Stimulated activated CD4-positive, alpha-beta T cell treated with anti-CD3 and anti-CD28 coated beads, Interleukin-15, amount 100 ng/mL, for 1 hour (primary cell): ENCODE measurements at regions not wholly inside any gene's neighbourhood (a gene's known extent, or its start where the extent isn't known, plus 50 kb on each side); places are given as distances from the start of the nearest gene placed in this dataset.

Experiments
- DNase-seq, 2 donors: peaks; one replicate each; pipeline ENCODE4 v3.0.0-alpha.2; 2020; ENCODE audit warnings: low read depth in 1 of 2, low spot score in 1 of 2

- DNase-seq = no peak
Observed at GRCh38 chr2:220460257-220460985, 833.0 kb downstream of the SLC4A3 start.

DNA sequence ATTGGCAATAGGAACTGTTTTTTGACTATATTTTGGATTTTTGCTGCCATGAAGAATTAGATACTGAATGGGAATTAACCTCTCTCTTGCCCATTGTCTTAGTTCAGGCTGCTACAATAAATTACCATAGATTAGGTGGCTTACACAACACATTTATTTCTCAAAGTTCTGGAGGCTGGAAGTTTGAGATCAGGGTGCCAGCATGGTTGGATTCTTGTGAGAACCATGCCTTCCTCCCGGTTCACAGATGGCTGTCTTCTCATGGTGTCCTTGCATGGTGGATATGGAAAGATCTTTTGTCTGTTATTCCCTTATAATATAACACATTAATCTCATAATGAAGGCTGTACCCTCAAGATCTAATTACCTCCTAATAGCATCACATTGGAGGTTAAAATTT, 836.4 kb downstream of the SLC4A3 start:
- no peak for DNase-seq

GRCh38 chr2:220465700-220466099, 838.3 kb downstream of the SLC4A3 start:
- DNase-seq = no peak

- DNase-seq = no peak
Observed at GRCh38 chr2:220466251-220466691, 838.8 kb downstream of the SLC4A3 start.

DNA sequence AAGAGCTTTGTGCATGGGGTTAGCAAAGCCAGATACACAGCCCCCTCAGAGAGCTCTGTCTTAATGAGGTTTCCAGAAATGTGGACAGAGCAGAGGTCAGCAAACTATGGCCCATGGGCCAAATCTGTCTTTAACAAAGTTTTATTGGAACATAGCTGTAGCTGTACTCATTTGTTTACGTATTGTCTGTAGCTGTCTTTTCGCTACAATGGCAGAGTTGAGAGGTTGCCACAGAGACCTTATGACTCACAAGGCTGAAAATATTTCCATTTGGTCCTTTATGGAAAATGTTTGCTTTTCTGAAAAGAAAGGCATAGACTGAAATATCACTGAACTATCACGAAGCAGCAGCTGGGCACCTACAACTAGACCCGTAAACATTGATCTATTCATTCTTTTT, 841.8 kb downstream of the SLC4A3 start:
- no peak for DNase-seq

DNA sequence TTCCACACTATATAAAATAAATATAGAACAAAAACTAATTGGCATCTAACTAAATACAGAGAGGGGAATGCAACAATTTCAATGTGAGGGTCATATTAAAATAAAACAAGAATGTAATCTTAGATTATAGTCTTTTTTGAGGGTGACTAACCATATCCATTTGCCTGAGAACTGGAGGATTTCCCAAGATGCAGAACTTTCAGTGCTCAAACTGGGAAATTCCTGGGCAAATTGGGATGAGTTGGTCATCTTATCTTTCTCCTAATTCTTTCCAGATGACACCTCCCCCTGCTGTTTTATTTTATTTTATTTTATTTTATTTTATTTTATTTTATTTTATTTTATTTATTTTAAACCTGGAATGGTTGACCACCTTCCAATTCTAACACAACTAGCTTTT, 846.2 kb downstream of the SLC4A3 start:
- no peak for DNase-seq

DNA sequence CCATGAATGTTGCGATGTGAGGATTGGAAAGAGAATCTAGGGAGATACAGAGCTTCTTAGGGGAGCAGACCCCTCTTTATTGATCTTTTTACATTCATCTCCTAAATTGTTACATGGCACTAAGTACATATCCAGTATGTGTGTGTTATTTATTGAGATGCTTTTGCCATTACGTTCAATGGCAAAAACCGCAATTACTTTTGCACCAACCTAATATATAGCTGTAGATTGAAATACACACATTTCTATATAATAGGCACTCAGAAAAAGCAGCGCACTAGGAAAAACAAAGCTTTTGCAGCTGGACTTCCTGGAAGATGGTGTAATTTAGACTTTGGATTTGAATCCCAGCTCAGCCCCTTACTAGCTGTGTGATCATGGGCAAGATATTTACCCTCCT, 849.4 kb downstream of the SLC4A3 start:
- no peak for DNase-seq

- DNase-seq = no peak
Observed at GRCh38 chr2:220478305-220479058, 851.1 kb downstream of the SLC4A3 start.

DNA sequence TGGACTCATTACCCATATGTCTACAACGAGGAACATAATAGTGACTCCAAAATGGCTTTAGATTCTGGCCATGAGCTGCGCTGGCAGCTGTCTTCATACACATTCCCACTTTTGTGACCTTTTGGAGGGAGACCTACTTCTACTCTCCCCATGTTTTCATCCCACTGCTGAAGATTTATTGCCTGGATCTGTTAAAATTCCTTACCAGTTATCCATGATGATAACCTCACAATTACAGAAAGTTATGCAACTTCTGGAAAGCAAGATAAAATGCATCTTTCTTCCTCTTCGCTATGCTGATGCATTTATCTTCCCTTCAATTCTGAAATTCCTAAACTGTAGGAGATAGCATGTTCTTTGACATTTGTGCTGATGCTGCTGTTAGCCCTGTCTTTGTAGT, 855.3 kb downstream of the SLC4A3 start:
- no peak for DNase-seq

DNA sequence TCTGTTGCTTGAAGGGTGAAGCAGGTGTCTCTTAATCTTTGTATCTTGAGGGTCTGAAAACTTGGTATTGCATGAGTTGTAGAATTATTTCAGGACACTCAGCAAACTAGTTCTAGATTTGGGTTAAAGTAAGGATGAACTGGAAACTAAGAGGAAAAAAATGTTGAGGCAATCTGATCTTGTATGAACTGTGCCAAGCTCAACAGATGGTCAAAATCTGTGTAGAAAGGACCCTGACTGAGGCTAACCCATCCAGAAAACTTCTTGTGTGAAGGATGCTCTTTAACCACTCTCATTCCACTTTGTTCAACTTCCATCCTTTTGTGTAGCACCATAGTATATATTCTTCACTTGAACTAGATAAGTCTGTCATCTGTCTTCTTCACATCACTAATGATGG, 861.7 kb downstream of the SLC4A3 start:
- no peak for DNase-seq

GRCh38 chr2:220491670-220492069, 864.2 kb downstream of the SLC4A3 start:
- no peak for DNase-seq

- DNase-seq = no peak
Observed at GRCh38 chr2:220493871-220494525, 866.6 kb downstream of the SLC4A3 start.

- no peak for DNase-seq
Observed at GRCh38 chr2:220496513-220496912, 869.1 kb downstream of the SLC4A3 start.

- DNase-seq = no peak
Observed at GRCh38 chr2:220499225-220499624, 871.8 kb downstream of the SLC4A3 start.

GRCh38 chr2:220502539-220502938, 875.1 kb downstream of the SLC4A3 start:
- DNase-seq = no peak

DNA sequence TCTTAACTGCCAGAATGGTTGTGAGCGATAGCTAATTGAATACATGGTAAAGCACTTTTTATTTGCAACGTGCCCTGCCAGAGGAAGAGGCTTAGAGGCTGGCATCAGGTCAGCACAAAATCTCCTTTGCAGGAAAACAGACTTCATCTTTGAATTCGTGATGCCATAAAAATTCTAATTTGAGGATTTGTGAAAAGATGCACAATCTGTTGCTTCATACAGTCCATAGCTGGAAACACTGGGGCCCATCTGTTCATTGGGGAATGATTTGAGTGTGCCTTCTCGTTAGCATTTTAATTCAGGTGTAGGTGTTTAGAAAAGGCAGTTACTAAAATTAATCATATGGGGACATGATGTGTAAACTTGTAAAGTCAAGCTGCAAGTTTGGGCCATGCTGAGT, 876.0 kb downstream of the SLC4A3 start:
- no peak for DNase-seq

DNA sequence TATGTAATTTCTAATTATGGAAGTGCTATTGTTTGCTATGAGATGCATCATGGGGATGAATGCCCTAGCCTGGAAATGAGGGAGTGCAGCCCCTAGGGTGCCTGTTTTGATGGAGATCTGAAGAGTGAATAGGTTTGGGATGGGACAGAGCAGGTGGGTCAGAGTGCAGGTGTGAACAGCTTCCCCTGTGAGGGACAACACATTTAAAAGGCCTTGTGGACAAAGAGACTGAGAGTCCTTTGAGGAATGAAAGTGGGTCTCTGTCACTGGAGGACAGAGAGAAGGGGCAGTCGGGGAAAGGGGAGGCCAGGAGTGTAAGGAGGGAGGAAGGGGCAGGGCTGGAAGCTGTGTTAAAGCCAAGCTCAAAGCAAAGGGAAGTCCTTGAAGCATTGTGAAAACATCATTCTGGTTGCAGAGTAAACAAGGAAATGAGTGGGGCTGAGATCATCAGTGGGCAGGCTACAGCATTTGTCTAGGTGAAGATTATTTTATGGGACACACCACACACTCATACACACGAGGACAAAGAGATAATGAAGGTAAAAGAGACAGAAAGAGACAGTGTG, 877.6 kb downstream of the SLC4A3 start:
- no peak for DNase-seq

GRCh38 chr2:220506466-220506865, 879.0 kb downstream of the SLC4A3 start:
- no peak for DNase-seq

DNA sequence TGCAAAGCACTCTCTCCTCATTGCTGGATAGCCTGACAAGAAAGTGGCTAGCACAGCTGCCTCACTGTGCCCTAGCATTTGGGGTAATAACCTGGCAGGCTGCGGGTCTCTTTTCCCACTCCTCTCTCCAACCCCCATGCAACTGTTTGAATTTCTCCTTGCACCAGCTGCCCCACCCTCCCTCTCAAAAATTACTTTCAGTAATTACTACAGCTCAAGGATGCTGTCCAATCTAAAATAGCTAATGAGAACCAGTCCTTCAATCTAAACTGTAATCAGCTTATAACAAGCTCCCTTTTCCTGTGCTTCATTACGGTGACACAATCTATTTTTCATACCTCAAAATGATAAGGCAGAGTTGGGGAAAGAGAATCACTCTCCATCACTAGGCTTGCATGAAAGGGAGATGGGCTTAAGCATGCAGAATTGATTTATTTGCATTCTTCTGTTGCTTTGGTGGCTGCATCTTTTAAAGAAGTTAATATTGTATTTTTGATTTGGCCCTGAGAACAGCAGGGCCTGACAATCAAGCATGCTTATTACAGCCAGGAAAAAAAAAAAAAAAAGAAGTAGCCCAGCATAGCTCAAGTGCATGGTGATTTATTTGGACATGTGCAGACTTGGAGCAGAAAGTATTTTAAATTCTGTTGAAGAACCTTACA, 881.8 kb downstream of the SLC4A3 start:
- DNase-seq = no peak

DNA sequence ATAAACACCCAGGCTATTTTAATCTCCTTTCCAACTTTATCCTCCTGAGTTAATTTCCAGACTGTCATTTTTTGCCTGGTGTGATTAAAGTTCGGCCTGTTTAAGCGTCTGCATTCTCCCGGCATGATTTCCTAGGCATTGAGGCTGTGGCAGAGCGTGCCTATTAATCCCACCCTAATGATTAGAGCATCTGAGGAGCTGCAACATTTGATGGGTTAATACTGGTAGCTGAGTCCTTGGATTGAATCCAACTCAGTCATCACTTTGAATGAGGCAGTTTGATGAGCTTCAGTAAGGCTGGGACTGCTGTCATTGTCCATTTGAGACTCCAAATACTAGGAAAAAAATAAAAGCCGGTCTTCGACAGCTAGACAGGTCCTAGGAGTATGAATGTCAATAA, 882.5 kb downstream of the SLC4A3 start:
- DNase-seq = no peak

DNA sequence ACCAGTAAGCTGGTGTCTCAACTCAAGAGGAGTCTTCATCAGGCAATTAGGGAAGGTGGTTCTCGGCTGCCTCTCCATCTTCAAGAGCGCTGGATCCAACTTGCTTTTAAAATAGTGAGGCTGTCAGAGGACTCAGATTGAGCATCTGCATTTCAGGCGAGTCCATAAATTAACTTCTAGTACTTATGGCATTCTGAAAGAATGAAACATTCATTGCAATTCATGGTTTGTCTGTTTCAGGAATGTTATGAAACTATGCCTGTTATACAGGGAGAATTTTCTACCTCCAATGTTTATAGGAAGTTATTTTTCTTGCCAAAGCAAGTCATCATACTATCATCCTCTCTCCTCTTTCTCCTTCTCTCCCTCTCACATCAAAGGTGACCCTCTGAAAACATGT, 883.2 kb downstream of the SLC4A3 start:
- DNase-seq = no peak
